ENCODE measurements at regions not wholly inside any gene's neighbourhood (a gene's known extent, or its start where the extent isn't known, plus 50 kb on each side); places are given as distances from the start of the nearest gene placed in this dataset.

GRCh38 chr9:87259543-87260518 is 237.8 kb upstream of the DAPK1 start:
- Histone ChIP-seq H4K5ac (ENCODE audit: insufficient read length, low read depth, low read length) (no peak overlapping the region), H3K4ac (replicated peaks; ENCODE audit: insufficient read length, low read depth, low read length) (no peak overlapping the region), H3K23me2 (ENCODE audit: low read depth, low read length) (no peaks in the 10 kb centered on the region), H3K14ac (ENCODE audit: insufficient read length) (no peak overlapping the region), H4K20me1 (replicated peaks in 1 of 2; ENCODE audit: control insufficient read depth in 1 of 2, insufficient read depth in 2 of 2, low read length in 2 of 2) (no peaks in the 10 kb centered on the region), H3K27ac (ENCODE audit: low read depth, low read length) (no peak overlapping the region), H2BK5ac (ENCODE audit: low read depth, low read length) (no peak overlapping the region), H2BK20ac (ENCODE audit: low read length) (no peak overlapping the region), H4K8ac (ENCODE audit: extremely low read depth, insufficient read depth, low read length) (no peak overlapping the region), H3K4me3 (ENCODE audit: extremely low read depth in 1 of 4, insufficient read depth in 2 of 4, low read depth in 3 of 4, low read length in 4 of 4) (no peak overlapping the region), H2BK120ac (replicated peaks; ENCODE audit: low read depth, low read length) (no peak overlapping the region), H3K18ac (ENCODE audit: extremely low read depth, low read length) (no peak overlapping the region), H3K36me3 (ENCODE audit: control insufficient read depth in 2 of 4, insufficient read depth in 4 of 4, low read length in 3 of 4) (no peaks in the 10 kb centered on the region), H3K27me3 (replicated peaks in 1 of 4; ENCODE audit: control insufficient read depth in 3 of 4, extremely low read depth in 1 of 4, insufficient read depth in 3 of 4, low read length in 3 of 4) (no peaks in the 10 kb centered on the region), H3K9ac (replicated peaks in 1 of 4; ENCODE audit: extremely low read depth in 1 of 4, low read depth in 3 of 4, low read length in 3 of 4) (no peak overlapping the region), H2BK12ac (ENCODE audit: low read depth, low read length) (no peak overlapping the region), H2AK5ac (ENCODE audit: low read depth, low read length) (no peak overlapping the region), H3K79me1 (ENCODE audit: low read depth, low read length) (no peaks in the 10 kb centered on the region), H3K9me3 (ENCODE audit: insufficient read depth in 2 of 2, low read depth in 1 of 2, low read length in 1 of 2) (no peaks in the 10 kb centered on the region), H2BK15ac (ENCODE audit: low read length) (no peak overlapping the region), H3K4me2 (ENCODE audit: insufficient read depth in 1 of 2, low read depth in 2 of 2, low read length in 2 of 2) (no peak overlapping the region), H3K56ac (replicated peaks; ENCODE audit: insufficient read length, low read depth, low read length) (no peak overlapping the region), H3K4me1 (replicated peaks in 1 of 4; ENCODE audit: control insufficient read depth in 3 of 4, insufficient read depth in 4 of 4, low read length in 3 of 4) (no peaks in the 10 kb centered on the region), H2AFZ (ENCODE audit: low read length) (no peak overlapping the region), H3K79me2 (ENCODE audit: control insufficient read depth in 1 of 2, insufficient read depth in 2 of 2, low read length in 2 of 2) (no peaks in the 10 kb centered on the region), H4K91ac (replicated peaks; ENCODE audit: insufficient read length, low read length) (no peak overlapping the region), H3K23ac (ENCODE audit: insufficient read length) (no peak overlapping the region)
- 89% methylated on average over 20 of the region's 20 CpGs; no CpG with 5 or more reads in 1 of the 2 experiments for WGBS, 2 experiments (ENCODE audit: extremely low coverage in 1 of 2, insufficient coverage in 1 of 2, insufficient read length in 1 of 2, insufficient replicate concordance in 2 of 2, low coverage in 1 of 2, low lambda C conversion rate in 2 of 2, missing lambda C conversion rate in 1 of 2)
- ChIA-PET POLR2A (ENCODE audit: partially characterized antibody) (no interaction called here), CTCF (ENCODE audit: partially characterized antibody) (interaction anchor here (0.6 to 0.9 kb wide), 2 partner anchors 24 to 574 kb away, joined by 3 to 6 read pairs; no protein-coding TSS in a partner anchor)
- no peak for DNase-seq (ENCODE audit: low read depth in 1 of 2, low spot score in 2 of 2)
- no peak for FAIRE-seq
- TF ChIP-seq TCF12 (IDR thresholded peaks at IDR 0.05; ENCODE audit: low read depth, low read length), result no peak
- TF ChIP-seq CBX8 (IDR thresholded peaks at IDR 0.05; ENCODE audit: borderline replicate concordance, low read depth, low read length), result no peak
- no peak for TF ChIP-seq BACH1 (IDR thresholded peaks at IDR 0.05; ENCODE audit: low read length)
- TF ChIP-seq SRF (IDR thresholded peaks at IDR 0.05; ENCODE audit: low read depth, low read length), result no peak
- no peak for TF ChIP-seq KDM5A (IDR thresholded peaks at IDR 0.05; ENCODE audit: low read length)
- no peak for TF ChIP-seq SP2 (IDR thresholded peaks at IDR 0.05; ENCODE audit: low read length)
- TF ChIP-seq BCL11A (IDR thresholded peaks at IDR 0.05; ENCODE audit: low read depth in 2 of 2, low read length in 2 of 2), result no peak
- TF ChIP-seq SP1 (IDR thresholded peaks at IDR 0.05; ENCODE audit: low read depth, low read length), result no peak
- TF ChIP-seq USF2 (IDR thresholded peaks at IDR 0.05; ENCODE audit: low read length), result no peak
- TF ChIP-seq GABPA (IDR thresholded peaks at IDR 0.05; ENCODE audit: borderline replicate concordance, insufficient read depth, low read length), result no peak
- no peak for TF ChIP-seq FOSL1 (IDR thresholded peaks at IDR 0.05; ENCODE audit: insufficient read depth, low read depth, low read length)
- TF ChIP-seq EZH2 (IDR thresholded peaks at IDR 0.05; ENCODE audit: low read depth, low read length, severe bottlenecking), result no peak
